Retinal pigment epithelial cell (primary cell): ENCODE measurements at regions not wholly inside any gene's neighbourhood (a gene's known extent, or its start where the extent isn't known, plus 50 kb on each side); places are given as distances from the start of the nearest gene placed in this dataset.

Experiments used
- DNase-seq: peaks from one replicate; pipeline ENCODE4 v3.0.0-alpha.2; 2010; ENCODE audit warnings: low read depth
- H3K4me3 ChIP-seq: 2 replicates; pipeline ENCODE4 v1.5.1; 2011; ENCODE audit warnings: mild to moderate bottlenecking, low read length, control low read depth, moderate library complexity
- TF ChIP-seq, protein P1 (sequence below): conservative IDR thresholded peaks from 2 replicates; pipeline ENCODE4 v1.5.1; 2011; ENCODE audit warnings: low read depth, low read length, control low read depth, inconsistent platforms

GRCh38 chr3:31448035-31448881 is 84.5 kb upstream of the STT3B start:
- DNase-seq = no peak
- no peak overlapping the region for H3K4me3 ChIP-seq
- TF ChIP-seq, protein P1, sequence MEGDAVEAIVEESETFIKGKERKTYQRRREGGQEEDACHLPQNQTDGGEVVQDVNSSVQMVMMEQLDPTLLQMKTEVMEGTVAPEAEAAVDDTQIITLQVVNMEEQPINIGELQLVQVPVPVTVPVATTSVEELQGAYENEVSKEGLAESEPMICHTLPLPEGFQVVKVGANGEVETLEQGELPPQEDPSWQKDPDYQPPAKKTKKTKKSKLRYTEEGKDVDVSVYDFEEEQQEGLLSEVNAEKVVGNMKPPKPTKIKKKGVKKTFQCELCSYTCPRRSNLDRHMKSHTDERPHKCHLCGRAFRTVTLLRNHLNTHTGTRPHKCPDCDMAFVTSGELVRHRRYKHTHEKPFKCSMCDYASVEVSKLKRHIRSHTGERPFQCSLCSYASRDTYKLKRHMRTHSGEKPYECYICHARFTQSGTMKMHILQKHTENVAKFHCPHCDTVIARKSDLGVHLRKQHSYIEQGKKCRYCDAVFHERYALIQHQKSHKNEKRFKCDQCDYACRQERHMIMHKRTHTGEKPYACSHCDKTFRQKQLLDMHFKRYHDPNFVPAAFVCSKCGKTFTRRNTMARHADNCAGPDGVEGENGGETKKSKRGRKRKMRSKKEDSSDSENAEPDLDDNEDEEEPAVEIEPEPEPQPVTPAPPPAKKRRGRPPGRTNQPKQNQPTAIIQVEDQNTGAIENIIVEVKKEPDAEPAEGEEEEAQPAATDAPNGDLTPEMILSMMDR = peak; percentile 77

DNA sequence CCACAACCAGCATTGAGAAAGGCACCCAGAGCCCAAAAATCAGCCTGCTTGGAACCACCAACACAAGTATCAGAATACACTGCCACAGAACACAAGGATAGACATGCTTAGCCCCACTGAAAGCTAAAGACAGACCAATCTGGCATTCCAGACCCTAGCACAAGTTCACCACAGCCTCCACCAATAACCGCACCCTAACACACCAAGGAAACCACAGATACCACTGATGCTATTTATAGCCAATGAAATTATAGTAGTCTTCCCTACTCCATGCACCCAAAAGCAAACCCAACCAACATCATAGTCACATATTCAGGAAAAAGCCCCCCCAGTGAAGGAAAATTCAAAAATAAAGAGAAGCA is 83.9 kb upstream of the STT3B start:
- TF ChIP-seq, protein P1 = no peak
- DNase-seq = no peak
- no peak overlapping the region for H3K4me3 ChIP-seq

GRCh38 chr3:31449318-31449717 is 83.4 kb upstream of the STT3B start:
- DNase-seq = no peak
- H3K4me3 ChIP-seq = no peak overlapping the region
- TF ChIP-seq, protein P1 = no peak

DNA sequence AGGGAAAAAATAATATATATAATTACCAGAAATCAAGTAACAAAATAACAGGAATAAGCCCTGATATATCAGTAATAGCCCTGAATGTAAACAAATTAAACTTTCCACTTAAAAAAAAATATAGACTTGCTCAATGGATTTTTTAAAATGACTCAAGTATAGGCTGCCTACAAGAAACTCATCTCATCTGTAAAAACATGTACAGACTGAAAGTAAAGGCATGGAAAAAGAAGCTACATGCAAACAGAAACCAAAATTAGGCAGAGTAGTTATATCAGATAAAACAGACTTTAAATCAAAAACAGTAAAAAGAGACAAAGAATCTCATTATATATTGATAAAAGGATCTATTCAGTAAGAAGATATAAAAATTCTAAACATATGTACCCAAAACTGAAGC is 82.4 kb upstream of the STT3B start:
- DNase-seq = no peak
- TF ChIP-seq, protein P1 = no peak
- H3K4me3 ChIP-seq = no peak overlapping the region

- TF ChIP-seq, protein P1 = no peak
- no peak overlapping the region for H3K4me3 ChIP-seq
- no peak for DNase-seq
Observed at GRCh38 chr3:31452495-31453106, 80.1 kb upstream of the STT3B start.

GRCh38 chr3:31453430-31453829 is 79.3 kb upstream of the STT3B start:
- TF ChIP-seq, protein P1 = no peak
- H3K4me3 ChIP-seq = no peak overlapping the region
- no peak for DNase-seq

GRCh38 chr3:31455524-31455923 is 77.2 kb upstream of the STT3B start:
- DNase-seq = no peak
- no peak overlapping the region for H3K4me3 ChIP-seq
- TF ChIP-seq, protein P1 = no peak
